ENCODE measurements at regions not wholly inside any gene's neighbourhood (a gene's known extent, or its start where the extent isn't known, plus 50 kb on each side); places are given as distances from the start of the nearest gene placed in this dataset.
"Not testable (repeated sequence)": the region's sequence is repeated elsewhere in the genome, so short reads cannot be mapped to it uniquely, and the experiment has no call there.

DNA sequence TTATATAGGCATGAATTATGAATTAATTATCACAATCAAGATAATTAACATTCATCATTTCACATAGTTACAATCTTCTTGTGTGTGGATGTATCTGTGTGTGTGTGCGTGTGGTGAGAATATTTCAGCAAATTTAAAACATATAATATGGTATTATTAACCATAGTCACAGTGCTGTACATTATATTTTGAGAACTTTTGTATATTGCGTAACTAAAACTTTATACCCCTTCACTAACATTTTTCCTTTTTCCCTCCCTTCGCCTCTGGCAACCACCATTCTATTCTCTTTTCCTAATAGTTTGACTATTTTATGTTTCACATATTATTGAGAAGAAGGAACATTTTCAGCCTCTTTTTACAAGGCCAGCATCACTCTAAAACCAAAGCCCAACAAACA is 176.8 kb downstream of the HTR1B start:
- no peak for TF ChIP-seq EP300 (IDR thresholded peaks at IDR 0.05)
- TF ChIP-seq, protein P1, sequence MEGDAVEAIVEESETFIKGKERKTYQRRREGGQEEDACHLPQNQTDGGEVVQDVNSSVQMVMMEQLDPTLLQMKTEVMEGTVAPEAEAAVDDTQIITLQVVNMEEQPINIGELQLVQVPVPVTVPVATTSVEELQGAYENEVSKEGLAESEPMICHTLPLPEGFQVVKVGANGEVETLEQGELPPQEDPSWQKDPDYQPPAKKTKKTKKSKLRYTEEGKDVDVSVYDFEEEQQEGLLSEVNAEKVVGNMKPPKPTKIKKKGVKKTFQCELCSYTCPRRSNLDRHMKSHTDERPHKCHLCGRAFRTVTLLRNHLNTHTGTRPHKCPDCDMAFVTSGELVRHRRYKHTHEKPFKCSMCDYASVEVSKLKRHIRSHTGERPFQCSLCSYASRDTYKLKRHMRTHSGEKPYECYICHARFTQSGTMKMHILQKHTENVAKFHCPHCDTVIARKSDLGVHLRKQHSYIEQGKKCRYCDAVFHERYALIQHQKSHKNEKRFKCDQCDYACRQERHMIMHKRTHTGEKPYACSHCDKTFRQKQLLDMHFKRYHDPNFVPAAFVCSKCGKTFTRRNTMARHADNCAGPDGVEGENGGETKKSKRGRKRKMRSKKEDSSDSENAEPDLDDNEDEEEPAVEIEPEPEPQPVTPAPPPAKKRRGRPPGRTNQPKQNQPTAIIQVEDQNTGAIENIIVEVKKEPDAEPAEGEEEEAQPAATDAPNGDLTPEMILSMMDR (IDR thresholded peaks at IDR 0.05), result no peak
- H3K9me3 ChIP-seq, result peaks cover 0 to 6% (median 4%) of the 10 kb centered on the region in 4 donors
- 89 to 95% (median 93%) methylated on average over 3 of the region's 3 CpGs for WGBS, 5 donors
- no peaks in the 10 kb centered on the region for H3K36me3 ChIP-seq
- intact Hi-C loops (cut with DNase I; ENCODE audit: low total_unique reads), result no loop called here
- DNase-seq, result no peak
- no peaks in the 10 kb centered on the region for H3K27me3 ChIP-seq
- no peaks in the 10 kb centered on the region for H3K4me1 ChIP-seq
- H3K27ac ChIP-seq, result no peak overlapping the region
- no peak overlapping the region for H3K4me3 ChIP-seq

DNA sequence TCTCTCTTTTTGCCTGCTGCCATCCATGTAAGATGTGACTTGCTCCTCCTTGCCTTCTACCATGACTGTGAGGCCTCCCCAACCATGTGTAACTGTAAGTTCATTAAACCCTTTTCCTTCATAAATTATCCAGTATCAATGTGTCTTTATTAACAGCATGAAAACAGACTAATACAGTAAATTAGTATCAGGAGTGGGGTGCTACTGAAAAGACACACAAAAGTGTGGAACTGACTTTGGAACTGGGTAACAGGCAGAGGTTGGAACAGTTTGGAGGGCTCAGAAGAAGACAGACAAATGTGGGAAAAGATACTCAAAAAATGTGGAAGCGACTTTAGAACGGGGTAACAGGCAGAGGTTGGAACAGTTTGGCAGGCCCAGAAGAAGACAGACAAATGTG is 189.4 kb downstream of the HTR1B start:
- H3K27me3 ChIP-seq, result no peaks in the 10 kb centered on the region
- no peak for DNase-seq
- TF ChIP-seq POLR2A (IDR thresholded peaks at IDR 0.05), result no peak
- TF ChIP-seq, protein P1 (IDR thresholded peaks at IDR 0.05), result no peak
- no peak for TF ChIP-seq POLR2AphosphoS5 (IDR thresholded peaks at IDR 0.05)
- TF ChIP-seq EP300 (IDR thresholded peaks at IDR 0.05), result no peak
- no peaks in the 10 kb centered on the region for H3K4me1 ChIP-seq
- 90 to 94% (median 92%) methylated on average over 2 of the region's 2 CpGs for WGBS, 5 donors
- H3K4me3 ChIP-seq, result no peak overlapping the region
- no peak overlapping the region for H3K27ac ChIP-seq
- intact Hi-C loops (cut with DNase I; ENCODE audit: low total_unique reads), result no loop called here
- H3K36me3 ChIP-seq, result no peaks in the 10 kb centered on the region
- H3K9me3 ChIP-seq, result peaks cover 8 to 33% (median 22%) of the 10 kb centered on the region in 4 donors

DNA sequence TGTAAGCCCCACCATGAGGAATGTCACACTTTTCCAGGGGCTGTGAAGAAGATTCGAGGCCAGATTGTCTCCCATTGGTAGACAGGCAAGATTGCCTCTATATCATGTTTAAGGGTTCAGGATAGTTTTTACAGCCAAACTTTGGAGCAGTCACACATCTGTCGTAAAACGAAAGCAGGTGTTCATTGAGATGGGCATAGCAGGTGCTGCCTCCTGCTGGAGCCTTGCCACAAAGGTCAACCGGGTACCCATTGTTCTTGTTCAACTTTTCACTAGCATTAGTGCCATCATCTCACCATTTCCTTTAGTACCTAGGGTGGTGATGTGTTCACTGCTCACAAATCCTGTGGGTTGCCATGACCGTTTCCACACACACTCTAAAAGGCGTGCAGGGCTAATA is 198.3 kb downstream of the HTR1B start:
- no peak for DNase-seq
- intact Hi-C loops (cut with DNase I; ENCODE audit: low total_unique reads), result no loop called here
- H3K9me3 ChIP-seq, result peaks cover 0 to 6% (median 0%) of the 10 kb centered on the region in 4 donors
- 80 to 88% (median 87%) methylated on average over 6 of the region's 6 CpGs for WGBS, 5 donors
- TF ChIP-seq POLR2A (IDR thresholded peaks at IDR 0.05), result no peak
- TF ChIP-seq, protein P1 (IDR thresholded peaks at IDR 0.05), result no peak
- TF ChIP-seq POLR2AphosphoS5 (IDR thresholded peaks at IDR 0.05), result no peak
- TF ChIP-seq EP300 (IDR thresholded peaks at IDR 0.05), result no peak
- no peaks in the 10 kb centered on the region for H3K27me3 ChIP-seq
- no peaks in the 10 kb centered on the region for H3K36me3 ChIP-seq
- H3K27ac ChIP-seq, result no peak overlapping the region
- no peaks in the 10 kb centered on the region for H3K4me1 ChIP-seq
- H3K4me3 ChIP-seq, result no peak overlapping the region

DNA sequence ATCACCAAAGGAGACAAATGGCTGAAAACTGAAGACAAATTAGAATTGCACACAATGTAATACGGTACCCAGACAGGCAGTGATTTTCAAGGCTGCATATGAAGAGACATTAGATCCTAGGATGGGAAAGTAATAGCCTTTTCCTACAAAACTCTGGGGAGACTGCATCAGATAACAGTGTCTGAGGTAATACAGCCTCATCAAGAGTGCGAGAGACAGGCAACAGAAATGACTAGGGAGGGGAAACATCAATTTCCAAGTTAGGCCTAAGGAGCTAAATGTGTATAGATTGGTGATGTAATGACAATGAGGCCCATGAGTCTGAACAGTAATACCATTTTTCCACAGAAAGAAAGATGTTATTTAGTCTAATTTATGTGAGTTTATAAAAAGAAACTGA is 200.3 kb downstream of the HTR1B start:
- no peaks in the 10 kb centered on the region for H3K4me1 ChIP-seq
- no peak for TF ChIP-seq POLR2A (IDR thresholded peaks at IDR 0.05)
- TF ChIP-seq, protein P1 (IDR thresholded peaks at IDR 0.05), result no peak
- no peak for TF ChIP-seq POLR2AphosphoS5 (IDR thresholded peaks at IDR 0.05)
- TF ChIP-seq EP300 (IDR thresholded peaks at IDR 0.05), result no peak
- no peak overlapping the region for H3K27ac ChIP-seq
- no peak for DNase-seq
- 76 to 92% (median 89%) methylated on average over 2 of the region's 2 CpGs for WGBS, 5 donors
- no peaks in the 10 kb centered on the region for H3K36me3 ChIP-seq
- H3K27me3 ChIP-seq, result no peaks in the 10 kb centered on the region
- peaks cover 0 to 6% (median 0%) of the 10 kb centered on the region in 4 donors for H3K9me3 ChIP-seq
- intact Hi-C loops (cut with DNase I; ENCODE audit: low total_unique reads), result no loop called here
- no peak overlapping the region for H3K4me3 ChIP-seq

DNA sequence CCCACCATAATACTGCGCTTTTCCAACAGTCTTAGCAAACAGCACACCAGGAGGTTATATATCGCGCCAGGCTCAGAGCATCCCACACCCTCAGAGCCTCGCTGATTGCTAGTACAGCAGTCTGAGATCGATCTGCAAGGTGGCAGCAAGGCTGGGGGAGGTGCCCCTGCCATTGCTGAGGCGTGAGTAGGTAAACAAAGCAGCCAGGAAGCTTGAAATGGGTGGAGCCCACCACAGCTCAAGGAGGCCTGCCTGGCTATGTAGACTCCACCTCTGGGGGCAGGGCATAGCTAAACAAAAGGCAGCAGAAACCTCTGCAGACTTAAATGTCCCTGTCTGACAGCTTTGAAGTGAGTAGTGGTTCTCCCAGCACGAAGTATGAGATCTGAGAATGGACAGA is 211.5 kb downstream of the HTR1B start:
- H3K27me3 ChIP-seq; H3K27ac ChIP-seq; H3K36me3 ChIP-seq; intact Hi-C loops (cut with DNase I; ENCODE audit: low total_unique reads); DNase-seq; H3K4me1 ChIP-seq; H3K4me3 ChIP-seq: not testable (repeated sequence)
- WGBS, 5 donors, result 67 to 79% (median 71%) methylated on average over 7 of the region's 7 CpGs
- H3K9me3 ChIP-seq, result peaks cover 0 to 11% (median 3%) of the 10 kb centered on the region in 4 donors
